ENCODE measurements at regions not wholly inside any gene's neighbourhood (a gene's known extent, or its start where the extent isn't known, plus 50 kb on each side); places are given as distances from the start of the nearest gene placed in this dataset.

- H3K4ac ChIP-seq (ENCODE audit: low read depth, low read length) = no peak overlapping the region; the same call in 1 of the 2 replicates
- peak overlapping the region; percentile 84 for H3K14ac ChIP-seq (replicated peaks; ENCODE audit: low read depth, low read length)
- no peak overlapping the region for H2AK9ac ChIP-seq (replicated peaks; ENCODE audit: low read depth, low read length, poor library complexity)
- peaks cover 3% of the 10 kb centered on the region for H3K9me1 ChIP-seq (ENCODE audit: insufficient read depth, low read length)
- H2BK120ac ChIP-seq (ENCODE audit: low read depth, low read length) = peak overlapping the region; percentile 67
- H4K8ac ChIP-seq (ENCODE audit: low read depth in 2 of 2, low read length in 2 of 2) = peak overlapping the region; percentile 26 to 75; a peak in 3 of 4 replicates
- H2AFZ ChIP-seq (replicated peaks; ENCODE audit: low read length, poor library complexity) = no peak overlapping the region
- ATAC-seq (ENCODE audit: low read depth) (peak; percentile 77), DNase-seq (peak; percentile 97)
- intact Hi-C loops (cut with micrococcal nuclease) = no loop called here
- peak overlapping the region; percentile 97 for H3K4me2 ChIP-seq (ENCODE audit: low read depth, low read length)
- H2BK15ac ChIP-seq (ENCODE audit: low read depth, low read length) = peak overlapping the region; percentile 24; the same call in 1 of the 3 replicates
- H3K18ac ChIP-seq (ENCODE audit: low read depth, low read length) = peak overlapping the region; percentile 99
- H3K9me3 ChIP-seq (ENCODE audit: control insufficient read depth, insufficient read depth, low read length) = no peaks in the 10 kb centered on the region
- no peaks in the 10 kb centered on the region for H3K36me3 ChIP-seq (ENCODE audit: control insufficient read depth, insufficient read depth, low read length)
- WGBS, 2 experiments (ENCODE audit: extremely low coverage in 2 of 2, insufficient read length in 1 of 2) = no CpG with 5 or more reads among the region's 2 CpGs
- no peak overlapping the region for H3K9ac ChIP-seq (ENCODE audit: low read depth, low read length)
- H2BK5ac ChIP-seq (ENCODE audit: low read depth, low read length, poor library complexity, severe bottlenecking) = peak overlapping the region; percentile 98
- H3K79me1 ChIP-seq (ENCODE audit: low read depth in 1 of 2, low read length in 2 of 2) = 0 out of 4 replicates have a peak, but pooled peaks cover 0 to 2% of the 10 kb centered on the region in 2 experiments
- TF ChIP-seq BHLHE40 (IDR thresholded peaks at IDR 0.05; ENCODE audit: low read depth, low read length) = peak; percentile 21; the same call in 1 of the 2 replicates
- no peak for TF ChIP-seq ELK1 (IDR thresholded peaks at IDR 0.05; ENCODE audit: borderline replicate concordance, low read depth, low read length)
- TF ChIP-seq CTCF (conservative IDR thresholded peaks at IDR 0.05; ENCODE audit: low read depth, low read length) = no peak
- TF ChIP-seq MAFK (IDR thresholded peaks at IDR 0.05; ENCODE audit: low read depth, low read length) = no peak
- TF ChIP-seq FOS (IDR thresholded peaks at IDR 0.05; ENCODE audit: low read depth, low read length) = peak; percentile 93
- TF ChIP-seq NFE2L2 (IDR thresholded peaks at IDR 0.05; ENCODE audit: low read depth, low read length) = no peak
- no peak for TF ChIP-seq USF2 (IDR thresholded peaks at IDR 0.05; ENCODE audit: low read depth, low read length)
- TF ChIP-seq MXI1 (IDR thresholded peaks at IDR 0.05; ENCODE audit: borderline replicate concordance, low read depth, low read length) = peak; percentile 42; the same call in 1 of the 2 replicates
- no peak for TF ChIP-seq RFX5 (IDR thresholded peaks at IDR 0.05; ENCODE audit: low read depth, low read length)
- no peak for TF ChIP-seq CHD1 (IDR thresholded peaks at IDR 0.05; ENCODE audit: low read depth, low read length)
- no peak for TF ChIP-seq RAD21 (IDR thresholded peaks at IDR 0.05; ENCODE audit: low read length)
- TF ChIP-seq RCOR1 (IDR thresholded peaks at IDR 0.05; ENCODE audit: insufficient replicate concordance, low read length) = no peak
- TF ChIP-seq SMC3 (IDR thresholded peaks at IDR 0.05; ENCODE audit: low read depth, low read length) = no peak
- peak; percentile 99 for TF ChIP-seq CEBPB (IDR thresholded peaks at IDR 0.05; ENCODE audit: low read depth, low read length)
- H4K20me1 ChIP-seq (ENCODE audit: insufficient read depth, low read length) = no peaks in the 10 kb centered on the region
- H3K56ac ChIP-seq (ENCODE audit: extremely low read depth, insufficient read depth, low read length) = peak overlapping the region; percentile 63
- no TSS peak for BruUV-seq (replicated peaks)
- peak overlapping the region; percentile 61 for H3K23ac ChIP-seq (ENCODE audit: low read depth, low read length)
- H3K4me1 ChIP-seq (ENCODE audit: control insufficient read depth, insufficient read depth, low read length) = peaks cover 2% of the 10 kb centered on the region; the same call in 1 of the 2 replicates
- dilution Hi-C loops (cut with HindIII; ENCODE audit: low sequenced_read_pairs, unreplicated experiment) = no loop called here
- ChIA-PET POLR2A (ENCODE audit: unreplicated experiment) (no interaction called here), CTCF (no interaction called here)
- no peak overlapping the region for H2AK5ac ChIP-seq (ENCODE audit: low read depth, low read length)
- peak overlapping the region; percentile 43; the same call in 1 of the 2 replicates for H3K27ac ChIP-seq (ENCODE audit: insufficient read depth, low read length)
- in situ Hi-C loops (cut with MboI; ENCODE audit: low sequenced_read_pairs) = no loop called here
- peak overlapping the region; percentile 95; the same call in 1 of the 2 replicates for H4K5ac ChIP-seq (ENCODE audit: low read depth, low read length)
- H3K27me3 ChIP-seq (ENCODE audit: control insufficient read depth, insufficient read depth, low read length) = no peaks in the 10 kb centered on the region
- peak overlapping the region; percentile 90; the same call in 1 of the 2 replicates for H2BK20ac ChIP-seq (ENCODE audit: low read depth, low read length)
- no peak overlapping the region; the same call in 1 of the 2 replicates for H3K4me3 ChIP-seq (ENCODE audit: insufficient read depth, low read depth, low read length)
- H4K91ac ChIP-seq (ENCODE audit: insufficient read depth, low read depth, low read length) = peak overlapping the region; percentile 61; the same call in 1 of the 2 replicates
These were observed 96.7 kb upstream of the COL5A2 start for GRCh38 chr2:189276277-189276676.

Data from IMR-90 (cell line).